Activated CD4-positive, alpha-beta T cell treated with anti-CD3 and anti-CD28 coated beads, Interleukin-2, amount 50 U/mL, for 48 hours (primary cell): ENCODE measurements at regions not wholly inside any gene's neighbourhood (a gene's known extent, or its start where the extent isn't known, plus 50 kb on each side); places are given as distances from the start of the nearest gene placed in this dataset.
"Not testable (repeated sequence)": the region's sequence is repeated elsewhere in the genome, so short reads cannot be mapped to it uniquely, and the experiment has no call there.

Experiments used
- DNase-seq, 2 experiments: peaks; one replicate each; pipeline ENCODE4 v3.0.0-alpha.2; 2020

- no peak for DNase-seq
These were observed 872.1 kb upstream of the PCDH20 start for GRCh38 chr13:62287764-62288163.

GRCh38 chr13:62280590-62280989, 864.9 kb upstream of the PCDH20 start:
- no peak for DNase-seq

- DNase-seq = no peak
These were observed 862.6 kb upstream of the PCDH20 start for GRCh38 chr13:62278271-62278670.

GRCh38 chr13:62251734-62252133, 836.1 kb upstream of the PCDH20 start:
- no peak for DNase-seq

- no peak for DNase-seq
These were observed 835.0 kb upstream of the PCDH20 start for GRCh38 chr13:62250501-62251201.

GRCh38 chr13:62246581-62246980, 830.9 kb upstream of the PCDH20 start:
- DNase-seq = no peak

GRCh38 chr13:62243106-62243505, 827.5 kb upstream of the PCDH20 start:
- no peak for DNase-seq

- DNase-seq = no peak
These were observed 819.3 kb upstream of the PCDH20 start for GRCh38 chr13:62234780-62235440.

- DNase-seq = no peak
These were observed 795.3 kb upstream of the PCDH20 start for GRCh38 chr13:62210951-62211350.

GRCh38 chr13:62209529-62209928, 793.9 kb upstream of the PCDH20 start:
- no peak for DNase-seq

GRCh38 chr13:62207388-62207787, 791.7 kb upstream of the PCDH20 start:
- DNase-seq = no peak

GRCh38 chr13:62206165-62206564, 790.5 kb upstream of the PCDH20 start:
- DNase-seq = no peak

- DNase-seq = no peak
These were observed 789.6 kb upstream of the PCDH20 start for GRCh38 chr13:62205273-62205672.

- no peak for DNase-seq
These were observed 778.7 kb upstream of the PCDH20 start for GRCh38 chr13:62194371-62194770.

- no peak for DNase-seq
These were observed 778.3 kb upstream of the PCDH20 start for GRCh38 chr13:62193919-62194318.

GRCh38 chr13:62185631-62186255, 770.1 kb upstream of the PCDH20 start:
- DNase-seq = no peak

- no peak for DNase-seq
These were observed 760.4 kb upstream of the PCDH20 start for GRCh38 chr13:62176051-62176450.

- no peak for DNase-seq
These were observed 758.3 kb upstream of the PCDH20 start for GRCh38 chr13:62173958-62174357.

- DNase-seq = no peak
These were observed 756.0 kb upstream of the PCDH20 start for GRCh38 chr13:62171697-62172096.

- no peak for DNase-seq
These were observed 753.2 kb upstream of the PCDH20 start for GRCh38 chr13:62168891-62169290.

GRCh38 chr13:62167650-62168172, 752.1 kb upstream of the PCDH20 start:
- no peak for DNase-seq

- DNase-seq = no peak
These were observed 747.2 kb upstream of the PCDH20 start for GRCh38 chr13:62162860-62163259.

GRCh38 chr13:62158520-62158919, 742.9 kb upstream of the PCDH20 start:
- no peak for DNase-seq

- DNase-seq = not testable (repeated sequence)
These were observed 736.1 kb upstream of the PCDH20 start for GRCh38 chr13:62151724-62152123.
